SK-N-SH (cell line): ENCODE measurements at regions not wholly inside any gene's neighbourhood (a gene's known extent, or its start where the extent isn't known, plus 50 kb on each side); places are given as distances from the start of the nearest gene placed in this dataset.

Experiments
- CTCF ChIP-seq: fragments of 200-600 bp; sonication (generic); IDR thresholded peaks from 2 replicates; pipeline ENCODE4 v1.6.1; 2017; ENCODE audit warnings: antibody characterized with exemption, mild to moderate bottlenecking, moderate library complexity
- EP300 ChIP-seq, 2 experiments: IDR thresholded peaks; 2 replicates each; pipeline versions ENCODE4 v1.4.0 to v1.6.1; 2012; ENCODE audit warnings: borderline replicate concordance in 1 of 2, low read depth in 1 of 2, low read length in 1 of 2
- GABPA ChIP-seq: IDR thresholded peaks from 2 replicates; pipeline ENCODE4 v1.4.0; 2012; ENCODE audit warnings: low read depth, mild to moderate bottlenecking
- MAX ChIP-seq: IDR thresholded peaks from 2 replicates; pipeline ENCODE4 v1.4.0; 2012; ENCODE audit warnings: low read depth

- TF ChIP-seq GABPA (no peak), EP300 (IDR thresholded peaks at IDR 0.05; ENCODE audit: borderline replicate concordance in 1 of 2, low read depth in 1 of 2, low read length in 1 of 2) (no peak), CTCF (no peak), MAX (no peak)
Observed at GRCh38 chr7:88664630-88665233, 94.8 kb upstream of the ZNF804B start.
